GM18858 (cell line): ENCODE measurements at regions not wholly inside any gene's neighbourhood (a gene's known extent, or its start where the extent isn't known, plus 50 kb on each side); places are given as distances from the start of the nearest gene placed in this dataset.
"Not testable (repeated sequence)": the region's sequence is repeated elsewhere in the genome, so short reads cannot be mapped to it uniquely, and the experiment has no call there.

Experiments
- ATAC-seq: cut with Tn5 transposase; IDR thresholded peaks from one replicate; pipeline ENCODE4 v1.9.1; 2021; ENCODE audit not compliant: unreplicated experiment

DNA sequence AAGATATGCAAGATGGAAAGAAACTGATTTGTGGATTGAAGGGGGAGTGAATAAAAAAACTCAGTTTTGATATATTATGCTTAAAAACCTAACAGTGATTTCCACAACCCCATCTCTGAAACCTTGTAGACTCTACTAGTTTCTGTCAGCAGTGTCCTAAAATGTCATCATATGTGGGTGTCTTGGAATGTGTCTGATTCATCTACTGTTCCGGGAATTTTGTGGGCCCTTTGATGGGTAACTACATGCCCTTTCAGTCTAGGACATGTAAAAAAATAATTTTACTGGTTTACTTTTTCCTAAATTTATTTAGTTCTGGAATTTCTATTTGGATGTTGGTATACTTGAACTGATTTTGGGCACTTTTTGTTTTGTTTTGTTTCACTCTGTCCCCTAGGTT is 118.9 kb upstream of the NMUR2 start:
- ATAC-seq = no peak

DNA sequence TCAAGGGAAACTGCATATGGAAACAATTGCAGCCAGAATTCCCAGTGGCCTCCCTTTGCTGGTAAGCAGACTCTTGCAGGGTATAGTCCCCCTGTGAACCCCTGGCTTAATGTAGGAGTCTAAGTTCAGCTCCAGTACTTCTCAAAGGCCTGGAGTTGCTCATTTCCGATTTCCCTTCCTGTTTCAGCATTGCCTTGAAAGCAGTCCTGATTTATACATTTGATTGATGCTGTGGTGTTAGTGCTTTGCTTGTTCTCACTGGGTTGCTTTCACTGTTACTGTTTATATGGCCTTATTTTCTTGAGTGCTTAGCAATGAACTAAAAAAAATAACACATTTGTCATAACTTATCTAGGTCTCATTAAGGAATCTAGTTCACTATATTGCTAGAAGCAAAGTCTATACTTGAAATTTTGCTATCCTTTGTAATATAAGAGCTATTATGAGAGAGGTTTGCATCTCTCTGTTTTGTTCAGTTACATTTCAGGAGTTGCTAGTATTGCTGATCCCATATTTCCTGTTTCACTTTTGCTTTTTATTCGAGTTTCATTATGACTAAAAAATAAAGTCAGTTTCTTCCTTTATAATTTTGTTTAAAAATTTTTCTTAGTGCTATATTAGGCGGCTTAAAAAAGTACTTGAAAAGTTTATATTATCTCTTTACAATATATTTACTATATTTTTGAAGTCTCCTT is 122.4 kb upstream of the NMUR2 start:
- peak; percentile 72 for ATAC-seq

DNA sequence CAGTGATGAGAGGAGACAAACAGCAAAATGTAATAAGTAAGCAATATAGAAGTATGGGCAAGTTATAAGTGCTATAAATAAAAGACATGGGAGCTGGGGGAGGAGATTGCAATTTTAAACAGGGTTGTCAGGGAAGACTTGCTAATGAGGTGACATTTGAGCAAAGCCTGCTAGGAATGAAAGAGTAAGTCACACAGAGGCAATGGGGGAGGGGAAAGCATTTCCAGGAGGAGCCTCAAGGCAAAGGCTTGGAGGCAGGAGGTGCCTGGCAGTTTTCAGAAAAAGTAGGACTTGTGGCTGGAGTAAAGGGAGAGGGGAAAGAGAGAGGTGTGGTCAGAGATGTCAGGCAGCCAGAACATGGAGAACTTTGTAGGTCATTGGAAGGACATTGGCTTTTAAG is 124.4 kb upstream of the NMUR2 start:
- no peak for ATAC-seq

DNA sequence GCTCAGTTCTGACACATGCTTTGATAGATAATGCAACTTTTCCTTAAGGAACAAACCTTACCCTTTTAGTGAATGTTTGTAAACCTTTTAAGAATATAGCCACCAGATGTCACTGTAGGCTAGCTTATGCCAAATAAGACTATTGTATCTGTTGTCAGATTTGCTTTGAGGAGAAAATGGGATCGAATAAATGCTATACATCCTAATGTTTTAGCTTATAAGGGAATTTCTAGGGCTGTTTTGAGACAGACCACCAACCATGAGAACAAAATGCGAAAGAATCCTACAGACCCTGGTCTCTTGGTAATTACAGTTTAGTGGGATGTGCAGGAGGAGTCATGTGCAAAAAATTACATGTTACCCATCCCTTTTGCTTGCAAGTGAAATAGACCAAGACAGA is 127.6 kb upstream of the NMUR2 start:
- ATAC-seq = no peak

DNA sequence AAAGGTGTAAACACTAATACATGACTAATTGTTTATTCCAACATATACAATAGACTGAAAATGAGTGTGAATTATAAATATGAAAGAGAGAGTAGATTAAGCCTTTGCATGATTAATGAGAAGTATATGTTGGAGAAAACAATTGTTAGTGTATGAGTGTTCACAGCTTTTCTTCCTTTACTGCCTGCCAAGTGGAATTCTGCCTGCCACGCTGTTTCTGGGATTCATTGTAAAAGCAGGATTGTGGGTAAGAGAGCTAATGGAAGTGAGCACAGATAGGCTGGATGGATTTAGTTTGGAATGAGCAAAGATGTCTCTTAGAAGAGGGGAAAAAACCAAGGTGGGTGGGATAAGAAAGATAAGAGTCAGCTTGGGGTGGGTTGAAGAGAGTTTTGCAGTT is 129.6 kb upstream of the NMUR2 start:
- no peak for ATAC-seq

DNA sequence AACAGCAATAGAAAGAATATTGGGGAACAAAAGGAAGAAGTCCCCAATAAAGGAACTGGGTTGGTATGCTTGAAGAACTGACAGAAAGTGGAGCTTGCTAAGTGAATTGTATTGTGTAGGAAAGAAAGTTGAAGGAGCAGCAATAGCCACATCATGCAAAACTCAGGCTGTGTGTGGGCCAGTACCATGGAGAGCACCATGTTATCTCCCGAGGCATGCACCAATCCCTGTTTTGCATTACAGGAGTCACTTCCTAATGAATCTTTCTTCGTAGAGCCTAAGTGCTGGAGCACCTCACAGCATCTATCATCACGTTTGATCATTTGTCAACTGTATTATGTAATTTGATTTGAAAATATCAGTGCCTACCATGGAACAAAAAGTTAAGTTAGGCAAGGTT is 137.7 kb upstream of the NMUR2 start:
- ATAC-seq = no peak

DNA sequence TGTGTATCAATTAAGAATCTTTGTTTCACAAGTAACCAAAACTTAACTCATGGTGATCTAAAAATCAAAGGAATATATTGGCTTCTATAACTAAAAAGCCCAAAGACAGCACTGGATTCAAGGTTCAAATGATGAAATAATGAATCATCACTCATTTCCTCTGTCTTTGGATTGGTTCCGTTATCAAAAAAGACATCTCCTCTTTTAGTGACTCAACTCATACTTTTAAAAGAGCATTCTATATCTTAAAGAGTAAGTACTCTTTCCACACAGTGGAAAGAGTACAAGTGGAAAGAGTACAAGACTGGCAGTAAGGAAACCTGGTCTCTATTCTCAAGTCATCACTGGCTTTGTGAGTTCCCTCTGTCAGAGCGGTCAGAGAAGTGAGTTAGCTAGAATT is 141.4 kb upstream of the NMUR2 start:
- ATAC-seq = no peak

DNA sequence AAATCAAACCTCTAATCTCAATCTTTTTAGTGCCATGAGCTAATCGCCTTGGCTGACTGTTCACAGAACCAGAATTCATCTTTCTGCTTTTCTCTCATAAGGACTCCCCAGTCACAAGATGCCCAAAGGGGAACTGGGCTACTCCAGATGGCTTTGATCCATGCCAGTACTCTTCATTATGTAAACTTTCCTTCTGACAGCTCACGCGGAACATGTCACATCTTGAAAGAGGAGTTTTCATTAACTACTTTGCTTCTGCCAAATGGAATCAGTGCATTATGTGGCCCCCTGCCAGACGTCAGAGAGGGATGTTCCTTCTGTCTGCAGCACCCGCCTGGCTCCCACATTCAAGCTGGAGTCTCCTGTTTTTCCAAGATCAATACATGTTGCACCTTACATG is 142.1 kb upstream of the NMUR2 start:
- ATAC-seq = no peak

DNA sequence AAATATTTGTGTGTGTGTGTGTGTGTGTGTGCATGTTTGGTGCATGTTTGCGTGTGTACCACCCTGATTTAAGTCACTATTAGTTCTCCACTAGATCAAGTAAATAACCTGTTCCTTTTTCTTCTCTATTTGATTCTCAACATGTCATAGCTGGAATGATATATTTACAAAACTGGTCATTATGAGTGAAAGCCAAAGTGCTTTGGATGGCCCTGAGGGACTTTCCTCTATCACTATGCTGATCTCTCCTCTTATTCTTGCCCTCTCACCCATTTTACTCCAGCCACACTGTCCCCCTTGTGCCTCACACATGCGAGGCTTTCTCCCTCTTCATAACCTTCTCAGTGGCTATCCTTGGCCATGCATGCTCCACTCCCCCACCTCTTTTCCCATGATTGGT is 144.6 kb upstream of the NMUR2 start:
- ATAC-seq = peak; percentile 44

DNA sequence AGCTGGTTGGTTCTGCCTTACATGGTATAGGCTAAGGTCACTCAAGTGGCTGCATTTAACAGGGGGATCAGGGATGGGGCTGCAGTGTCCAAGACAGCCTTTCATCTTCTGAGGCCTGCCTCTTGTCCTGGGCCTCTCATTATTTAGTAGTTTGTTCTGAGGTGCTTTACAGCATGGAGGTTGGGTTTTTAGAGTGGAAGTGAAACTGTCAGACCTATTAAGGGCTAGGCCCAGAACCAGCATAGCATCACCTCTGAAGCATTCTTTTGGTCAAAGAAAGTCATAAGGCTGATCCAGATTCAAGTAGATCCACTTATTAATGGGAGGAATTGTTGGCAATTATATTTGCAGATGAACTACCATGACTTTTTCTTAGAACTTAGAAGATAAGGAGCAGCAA is 146.0 kb upstream of the NMUR2 start:
- ATAC-seq = no peak

DNA sequence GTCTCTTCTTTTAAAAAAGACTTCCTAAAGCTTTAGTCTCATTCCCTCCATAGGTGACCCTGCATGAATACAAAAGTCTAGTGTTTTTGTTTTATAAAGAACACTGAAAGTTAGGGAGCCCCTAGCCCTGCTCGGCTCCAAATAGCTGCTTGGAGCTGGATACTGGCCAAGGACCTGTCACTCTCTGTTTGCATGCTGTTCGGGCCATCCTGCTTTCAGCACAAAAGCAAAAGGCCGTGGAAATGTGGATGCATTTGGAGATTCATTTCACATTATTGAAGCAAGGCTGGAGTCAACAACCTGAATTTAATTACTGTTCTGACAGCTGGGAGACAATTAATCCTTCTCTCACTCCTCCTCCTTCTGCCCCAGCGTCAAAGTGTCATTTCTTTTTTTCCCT is 151.7 kb upstream of the NMUR2 start:
- no peak for ATAC-seq

DNA sequence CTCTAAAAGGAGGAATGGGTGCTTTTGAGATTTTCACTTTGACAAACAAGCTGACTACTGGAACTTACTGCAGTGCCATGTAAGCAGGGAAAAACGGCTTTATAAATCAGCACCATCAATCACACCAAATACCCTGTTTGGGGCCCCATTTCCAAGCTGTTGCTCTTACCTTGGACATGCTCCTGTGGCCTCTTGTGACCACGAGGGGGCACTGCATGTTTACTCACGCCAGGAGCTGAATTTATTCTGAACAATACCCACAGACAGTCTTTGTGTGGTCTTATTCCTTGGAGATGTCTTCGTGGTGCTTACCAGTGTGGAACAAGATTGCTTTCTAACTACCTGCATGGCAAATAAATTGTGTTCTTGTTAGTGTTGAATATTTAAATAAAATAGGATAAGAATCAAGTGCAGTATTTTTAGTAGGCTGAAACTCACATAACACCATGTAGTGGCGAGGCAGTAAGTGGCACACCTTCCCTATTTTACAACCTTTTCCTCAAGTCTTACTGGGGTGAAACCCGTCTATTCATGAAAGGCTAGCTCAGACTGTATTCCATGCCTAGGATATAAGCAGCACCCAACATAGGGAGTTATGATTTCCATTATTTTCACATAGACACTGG is 155.5 kb upstream of the NMUR2 start:
- peak; percentile 73 for ATAC-seq

DNA sequence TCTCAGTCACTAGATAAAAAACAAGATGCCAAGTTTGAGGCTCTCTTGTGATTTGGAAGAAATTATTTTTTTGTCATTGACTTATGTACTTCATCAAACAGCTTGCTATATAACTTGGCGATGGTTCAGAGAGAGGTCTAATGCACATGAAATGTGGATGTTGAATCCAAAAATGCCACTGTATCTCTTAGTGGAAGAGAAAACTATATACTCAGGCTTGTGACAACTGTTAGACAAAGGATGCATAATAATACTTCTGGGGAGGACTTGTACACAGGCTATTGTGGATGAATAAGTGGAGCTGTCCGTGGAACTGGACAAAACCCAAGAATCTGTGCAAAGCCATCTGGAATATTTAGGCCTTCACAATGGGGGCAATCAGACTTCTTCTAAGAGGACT is 162.9 kb upstream of the NMUR2 start:
- ATAC-seq = no peak

DNA sequence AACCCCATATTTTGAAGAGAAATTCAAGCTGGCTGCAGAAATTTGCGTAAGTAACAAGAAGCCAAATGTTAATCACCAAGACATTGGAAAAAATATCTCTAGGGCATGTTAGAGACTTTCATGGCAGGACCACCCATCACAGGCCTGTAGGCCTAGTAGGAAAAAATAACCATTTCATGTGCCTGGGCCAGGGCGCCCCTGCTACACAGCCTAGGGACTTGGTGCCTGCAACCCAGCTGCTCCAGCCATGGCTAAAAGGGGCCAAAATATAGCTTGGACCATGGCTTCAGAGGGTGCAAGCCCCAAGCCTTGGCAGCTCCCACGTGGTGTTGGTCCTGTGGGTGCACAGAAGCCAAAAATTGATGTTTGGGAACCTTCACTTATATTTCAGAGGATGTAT is 167.7 kb upstream of the NMUR2 start:
- no peak for ATAC-seq

DNA sequence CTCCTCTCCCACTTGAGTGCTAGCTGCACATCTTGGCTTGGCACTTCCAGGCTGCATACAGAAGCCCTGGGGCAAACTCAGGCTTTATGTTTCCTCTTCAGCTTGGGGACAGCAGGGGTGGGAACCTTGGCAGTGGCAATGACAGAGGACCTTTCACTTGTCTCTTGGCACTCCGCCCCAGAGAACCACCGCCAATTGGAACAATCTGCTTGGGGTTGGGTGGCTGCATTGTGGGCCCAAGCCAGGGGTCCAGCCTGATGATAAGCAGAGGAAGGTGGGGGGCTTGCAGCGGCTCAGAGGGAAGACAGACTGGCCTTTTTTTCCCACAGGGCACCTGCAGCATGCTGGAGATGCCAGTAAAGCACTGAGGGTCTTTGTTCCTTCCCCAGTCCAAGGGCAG is 179.0 kb upstream of the NMUR2 start:
- ATAC-seq = no peak

DNA sequence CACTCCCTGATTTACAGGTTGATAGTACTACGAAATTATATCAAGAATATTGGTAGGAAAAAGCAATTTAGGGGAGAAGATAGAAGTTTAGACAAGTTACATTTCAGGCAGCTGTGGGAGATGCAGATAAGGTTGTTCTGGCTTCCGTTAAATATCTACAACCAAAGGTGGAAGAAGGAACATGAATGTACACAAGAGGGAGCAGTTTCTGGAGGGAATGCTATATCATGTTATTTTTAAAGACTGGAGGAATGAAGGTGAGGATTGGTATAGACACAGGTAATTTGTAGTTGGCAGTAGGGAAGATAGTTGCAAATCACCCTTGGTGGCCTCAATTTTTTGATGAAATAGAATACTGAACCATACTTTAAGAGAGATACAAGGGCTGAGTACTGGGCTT is 187.3 kb upstream of the NMUR2 start:
- no peak for ATAC-seq

DNA sequence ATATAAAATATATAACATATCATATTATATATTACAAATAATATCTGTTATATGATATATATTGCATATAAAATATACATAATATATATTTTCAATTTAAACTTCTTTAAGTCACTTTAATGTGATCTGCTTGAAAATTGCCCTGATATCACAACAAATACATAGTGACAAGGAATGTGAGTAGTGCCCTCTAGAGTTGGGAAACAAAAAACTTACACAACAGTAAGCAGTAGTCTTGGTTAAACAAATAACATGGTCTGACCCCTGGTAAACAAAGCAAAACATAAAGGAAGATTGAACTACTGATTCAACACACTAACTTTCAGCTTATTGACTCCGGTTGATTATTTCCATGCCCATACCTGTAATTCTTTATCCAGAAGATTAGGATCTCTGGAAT is 188.3 kb upstream of the NMUR2 start:
- ATAC-seq = no peak

DNA sequence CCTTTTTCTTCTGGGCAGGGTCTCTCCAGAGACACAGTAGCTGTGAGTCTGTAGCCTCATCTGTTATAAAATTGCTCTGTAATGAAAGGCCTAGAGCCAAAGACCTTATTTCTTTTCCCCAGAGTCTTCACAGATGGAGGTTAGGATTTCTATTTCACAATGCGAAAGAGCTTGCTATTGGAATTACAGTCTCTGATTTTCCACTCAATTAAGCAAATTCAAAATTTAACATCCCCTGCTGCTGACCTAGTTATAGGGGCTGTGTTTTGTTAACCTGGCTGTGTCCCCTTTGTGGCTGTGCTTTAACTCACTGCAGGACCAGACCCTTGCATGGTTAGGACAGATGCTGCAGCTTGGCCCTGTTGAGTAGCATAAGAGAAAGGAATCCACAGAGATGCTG is 190.3 kb upstream of the NMUR2 start:
- no peak for ATAC-seq

DNA sequence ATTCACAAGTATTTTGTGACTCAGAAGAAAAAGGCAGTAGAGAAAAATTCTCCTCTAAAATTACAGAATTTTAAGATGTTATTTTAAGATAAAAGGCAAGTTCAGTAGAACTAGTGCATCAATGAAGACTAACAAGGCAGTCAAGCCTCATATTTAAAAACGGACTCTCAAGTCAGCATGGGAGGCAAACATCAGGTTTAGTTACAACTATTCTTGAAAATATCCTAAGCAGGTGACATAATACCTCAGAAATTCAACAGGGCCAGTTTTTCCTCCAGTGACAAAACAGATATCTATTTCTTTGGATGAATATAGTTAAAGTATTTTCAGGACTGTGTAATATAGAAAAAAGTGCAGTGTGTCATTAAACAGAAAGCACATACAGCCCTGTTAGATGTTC is 194.0 kb upstream of the NMUR2 start:
- no peak for ATAC-seq

DNA sequence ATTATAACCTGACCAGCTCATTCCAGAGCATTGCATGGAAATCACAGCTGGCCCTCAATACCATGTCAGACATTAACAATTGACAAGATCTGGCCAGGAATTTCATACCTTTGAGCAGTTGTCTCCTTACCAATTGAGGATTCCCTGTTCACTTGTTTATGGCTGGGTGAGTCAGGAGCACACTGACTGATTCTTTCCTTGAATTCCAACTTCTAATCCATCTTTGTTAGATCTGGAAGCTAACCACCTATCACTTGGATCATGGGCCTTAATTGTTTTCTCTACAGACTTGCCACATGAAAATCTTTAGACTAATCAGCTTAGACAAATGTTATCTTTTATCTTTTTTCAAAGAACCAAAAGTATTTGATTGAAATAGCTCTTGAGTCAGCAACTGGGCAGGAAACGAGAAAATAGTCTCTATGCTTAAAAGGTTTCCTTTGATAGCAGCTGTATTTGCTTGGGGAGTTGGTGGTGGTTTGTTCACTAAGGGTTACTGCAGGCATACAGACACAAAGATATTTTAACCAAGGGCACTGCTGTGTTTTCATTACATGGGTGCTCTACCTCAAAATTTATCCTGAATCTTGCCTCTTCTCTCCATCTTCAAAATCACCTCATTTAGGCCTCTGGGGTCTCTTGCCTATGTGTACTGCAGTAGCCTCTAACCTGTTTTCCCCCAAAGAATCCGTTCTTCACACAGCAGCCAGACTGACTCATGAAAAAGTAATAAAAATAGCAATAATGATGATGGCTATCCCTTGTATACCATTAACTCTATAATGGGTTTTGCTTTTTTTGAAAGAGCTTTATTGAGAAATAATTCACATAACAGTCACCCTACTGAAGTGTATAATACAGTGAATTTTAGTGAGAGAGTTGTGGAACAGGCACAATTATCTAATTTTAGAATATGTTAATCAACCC is 197.0 kb upstream of the NMUR2 start:
- no peak for ATAC-seq

DNA sequence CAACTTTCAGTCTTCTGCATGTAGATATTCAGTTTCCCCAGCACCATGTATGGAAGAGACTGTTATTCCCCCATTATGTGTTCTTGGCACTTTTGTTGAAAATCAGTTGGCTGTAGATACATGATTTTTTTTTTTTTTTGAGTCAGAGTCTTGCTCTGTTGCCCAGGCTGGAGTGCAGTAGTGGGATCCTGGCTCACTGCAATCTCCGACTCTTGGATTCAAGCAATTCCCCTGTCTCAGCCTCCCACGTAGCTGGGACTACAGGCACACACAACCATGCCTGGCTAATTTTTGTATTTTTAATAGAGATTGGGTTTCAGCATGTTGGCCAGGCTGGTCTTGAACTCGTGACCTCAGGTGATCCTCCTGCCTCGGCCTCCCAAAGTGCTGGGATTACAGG is 201.0 kb upstream of the NMUR2 start:
- not testable (repeated sequence) for ATAC-seq

DNA sequence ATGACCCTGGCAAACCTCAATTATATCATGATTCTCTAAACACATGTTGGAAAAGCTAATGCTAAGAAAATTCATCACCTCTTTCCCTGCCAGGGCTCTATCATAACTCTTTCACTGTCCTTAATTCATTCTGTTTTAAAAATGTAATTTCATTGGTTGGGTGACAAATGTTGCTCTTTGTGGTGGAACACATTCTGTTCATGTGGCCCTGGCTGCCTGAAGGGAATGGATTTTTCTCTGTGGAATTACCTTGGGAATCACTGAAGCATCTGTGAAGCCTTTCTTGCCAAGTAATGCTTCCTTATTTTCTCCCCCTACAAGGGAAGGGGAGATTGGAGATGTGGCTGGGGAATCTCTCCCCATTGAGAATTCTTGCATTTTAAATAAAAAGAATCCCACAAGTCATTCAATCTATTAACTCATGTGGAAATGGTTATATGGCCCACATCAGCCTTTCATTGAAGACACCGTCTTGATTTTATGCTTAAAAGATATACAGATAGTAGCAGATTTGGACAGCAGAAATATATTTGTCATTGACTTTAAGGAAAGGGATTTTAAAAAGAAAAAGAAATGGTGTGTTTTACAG is 201.8 kb upstream of the NMUR2 start:
- ATAC-seq = no peak
